GM12878 (cell line): ENCODE measurements at regions not wholly inside any gene's neighbourhood (a gene's known extent, or its start where the extent isn't known, plus 50 kb on each side); places are given as distances from the start of the nearest gene placed in this dataset.

Source experiments
- ATAC-seq: fragments of 200-7000 bp; cut with Tn5 transposase; 3 replicates; pipeline ENCODE4 v1.9.1; 2020; ENCODE audit warnings: mild to moderate bottlenecking, moderate library complexity
- BruUV-seq: library from RNA; stranded (reverse); fragments of 400-500 nt; replicated peaks from 2 replicates; lab custom pipeline; 2021; lab: Mats Ljungman, UMichigan
- CTCF ChIA-PET: fragments of 300-600 bp; sonication (Branson Sonifier 250); formaldehyde crosslinking; extraction: SDS; loops from one replicate; lab custom pipeline; 2021; ENCODE audit warnings: inconsistent platforms; lab: Yijun Ruan, JAX
- POLR2A ChIA-PET: fragments of 350-600 bp; formaldehyde crosslinking; extraction: SDS; loops from one replicate; lab custom pipeline; 2021; ENCODE audit warnings: inconsistent platforms; lab: Charles Lee
- RAD21 ChIA-PET: fragments of 300-600 bp; sonication (Branson Sonifier 250); formaldehyde crosslinking; loops from one replicate; lab custom pipeline; 2023; ENCODE audit warnings: antibody characterized with exemption; ENCODE audit not compliant: unreplicated experiment; lab: Charles Lee
- SMC1A ChIA-PET: fragments of 300-600 bp; sonication (Branson Sonifier 250); formaldehyde crosslinking; loops from one replicate; lab custom pipeline; 2023; ENCODE audit not compliant: unreplicated experiment, uncharacterized antibody; lab: Charles Lee
- DNase-seq: peaks from one replicate; pipeline ENCODE4 v3.0.0-alpha.2; 2011; ENCODE audit warnings: low read depth, low spot score
- FAIRE-seq: peaks from 3 replicates; lab custom pipeline; 2011; peaks lifted over from hg19 to GRCh38; lab: Jason Lieb, UNC
- H2AFZ ChIP-seq: 2 replicates; pipeline ENCODE4 v1.6.0; 2011; ENCODE audit warnings: low read depth, low read length, control low read depth; ENCODE audit not compliant: control insufficient read depth
- H3K27ac ChIP-seq: 2 replicates; pipeline ENCODE4 v1.5.1; 2011; ENCODE audit warnings: control low read depth; ENCODE audit not compliant: control insufficient read depth, insufficient read depth
- H3K27me3 ChIP-seq, 2 experiments: replicated peaks in 1 of 2; 2 replicates each; pipeline versions ENCODE4 v1.6.0 to v1.6.1; 2011; ENCODE audit warnings: low read length in 1 of 2; ENCODE audit not compliant: control insufficient read depth in 2 of 2, insufficient read depth in 2 of 2
- H3K36me3 ChIP-seq, 2 experiments: 2 replicates each; pipeline ENCODE4 v1.5.1; 2011; ENCODE audit warnings: low read length in 1 of 2; ENCODE audit not compliant: control insufficient read depth in 2 of 2, insufficient read depth in 2 of 2
- H3K4me1 ChIP-seq: 2 replicates; pipeline ENCODE4 v1.6.1; 2011; ENCODE audit warnings: mild to moderate bottlenecking, low read length, moderate library complexity, mixed read lengths; ENCODE audit not compliant: control insufficient read depth, insufficient read depth
- H3K4me2 ChIP-seq: 2 replicates; pipeline ENCODE4 v1.6.0; 2011; ENCODE audit warnings: control low read depth; ENCODE audit not compliant: control insufficient read depth, insufficient read depth
- H3K4me3 ChIP-seq: fragments of 200-600 bp; sonication (generic); 2 replicates; pipeline ENCODE4 v1.5.1; 2016
- H3K79me2 ChIP-seq: 2 replicates; pipeline ENCODE4 v1.6.0; 2011; ENCODE audit warnings: low read length; ENCODE audit not compliant: control insufficient read depth, insufficient read depth
- H3K9ac ChIP-seq: 2 replicates; pipeline ENCODE4 v1.8.0; 2011; ENCODE audit warnings: low read length, control low read depth, mixed read lengths; ENCODE audit not compliant: control insufficient read depth, insufficient read depth
- H3K9me3 ChIP-seq: replicated peaks from 3 replicates; pipeline ENCODE4 v1.5.1; 2011; ENCODE audit warnings: mild to moderate bottlenecking, low read length; ENCODE audit not compliant: control insufficient read depth, insufficient read depth
- H4K20me1 ChIP-seq: 2 replicates; pipeline ENCODE4 v1.6.0; 2011; ENCODE audit not compliant: control insufficient read depth, insufficient read depth
- BRCA1 ChIP-seq: IDR thresholded peaks from 2 replicates; pipeline ENCODE4 v1.6.1; 2011; ENCODE audit warnings: low read depth, low read length, improper control_type of control experiment
- CHD4 ChIP-seq: fragments of 200-600 bp; sonication (generic); IDR thresholded peaks from 2 replicates; pipeline ENCODE4 v1.6.1; 2016; ENCODE audit warnings: mild to moderate bottlenecking
- FOS ChIP-seq: IDR thresholded peaks from 3 replicates; pipeline ENCODE4 v1.6.1; 2011; ENCODE audit warnings: borderline replicate concordance; ENCODE audit not compliant: insufficient read length; ENCODE audit errors: extremely low read depth
- NBN ChIP-seq: fragments of 450-650 bp; IDR thresholded peaks from 2 replicates; pipeline ENCODE4 v1.6.1; 2016
- NFYA ChIP-seq: IDR thresholded peaks from 2 replicates; pipeline ENCODE4 v1.6.1; 2011; ENCODE audit warnings: low read depth, mild to moderate bottlenecking, low read length, improper control_type of control experiment, borderline replicate concordance
- POLR2AphosphoS2 ChIP-seq: IDR thresholded peaks from 2 replicates; pipeline ENCODE4 v1.6.1; 2011; ENCODE audit warnings: low read depth, mild to moderate bottlenecking, low read length, improper control_type of control experiment, moderate library complexity
- RBBP5 ChIP-seq: fragments of 200-600 bp; sonication (generic); conservative IDR thresholded peaks from 2 replicates; pipeline ENCODE4 v1.6.1; 2016
- SP1 ChIP-seq: IDR thresholded peaks from one replicate; pipeline ENCODE4 v1.6.1; 2011; ENCODE audit warnings: low read depth, low read length
- ZSCAN29 ChIP-seq: fragments of 450-650 bp; IDR thresholded peaks from 2 replicates; pipeline ENCODE4 v1.6.1; 2017; ENCODE audit warnings: mild to moderate bottlenecking, moderate library complexity
- WGBS: methylation state at CpG from one replicate; pipeline ENCODE4 v1.1.6; 2016; ENCODE audit warnings: low lambda C conversion rate; ENCODE audit not compliant: insufficient replicate concordance, insufficient coverage; ENCODE audit errors: missing lambda C conversion rate; 5-methylcytosine and 5-hydroxymethylcytosine counted together
- in situ Hi-C: fragments of 300-500 bp; cut with MboI; formaldehyde crosslinking; loops from 9 replicates; pipeline ENCODE4 v1.14.3; 2018; ENCODE audit warnings: mixed read lengths
- intact Hi-C: fragments of 100-400 bp; cut with micrococcal nuclease; formaldehyde crosslinking; loops from one replicate; pipeline ENCODE4 v1.14.2; 2022; ENCODE audit not compliant: unreplicated experiment
- TF ChIP-seq, protein P1 (sequence below), 3 experiments: IDR thresholded peaks in 2 of 3; conservative IDR thresholded peaks in 1 of 3; 2 replicates each; pipeline ENCODE4 v1.5.1; 2011; ENCODE audit warnings: low read depth in 3 of 3, low read length in 3 of 3, mild to moderate bottlenecking in 3 of 3, control low read depth in 2 of 3, moderate library complexity in 2 of 3, inconsistent platforms in 1 of 3, mixed read lengths in 1 of 3; ENCODE audit not compliant: control insufficient read depth in 2 of 3, insufficient read depth in 1 of 3; ENCODE audit errors: extremely low read depth in 1 of 3
- TF ChIP-seq, protein P2 (sequence below): IDR thresholded peaks from 2 replicates; pipeline ENCODE4 v1.6.1; 2012; ENCODE audit warnings: improper control_type of control experiment, low read depth, low read length; ENCODE audit not compliant: insufficient replicate concordance

DNA sequence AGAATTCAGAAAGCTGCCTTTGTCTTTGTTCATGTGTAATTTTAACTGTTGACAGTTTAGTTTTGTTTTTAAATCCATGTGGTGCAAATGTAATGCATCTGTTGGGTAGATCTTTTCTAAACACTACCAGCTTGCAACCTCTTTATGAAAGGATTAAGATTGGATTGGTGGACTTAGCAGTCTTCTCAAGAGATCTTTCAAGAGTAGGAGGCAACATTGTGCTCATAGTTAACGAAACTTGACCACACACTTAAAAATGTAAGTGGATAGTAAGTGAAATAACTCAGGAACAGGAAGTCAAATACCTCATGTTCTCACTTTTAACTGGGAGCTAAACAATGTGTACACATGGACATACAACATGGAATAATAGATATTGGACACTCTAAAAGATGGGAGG lies 579.0 kb downstream of the RIT2 start:
- 5% methylated on average over 1 of the region's 1 CpG for WGBS
- CTCF ChIA-PET = interaction anchor here (1.1 kb wide), 1 partner anchor 483 kb away, joined by 3 read pairs; no protein-coding TSS in a partner anchor
- no peak overlapping the region for H3K9ac ChIP-seq
- H3K27ac ChIP-seq = no peak overlapping the region
- no peaks in the 10 kb centered on the region for H4K20me1 ChIP-seq
- no peak for ATAC-seq
- no peak for TF ChIP-seq CHD4
- no peak for TF ChIP-seq FOS
- TF ChIP-seq, all 136 proteins: peak for 0
- H3K4me2 ChIP-seq = no peak overlapping the region
- in situ Hi-C loops (no loop called here), intact Hi-C loops (no loop called here)
- FAIRE-seq = no peak
- H3K4me1 ChIP-seq = no peaks in the 10 kb centered on the region
- no peaks in the 10 kb centered on the region for H3K36me3 ChIP-seq
- no peak overlapping the region for H3K4me3 ChIP-seq
- no peaks in the 10 kb centered on the region for H3K27me3 ChIP-seq
- POLR2A ChIA-PET = no interaction called here
- DNase-seq = no peak
- no TSS peak for BruUV-seq
- H3K9me3 ChIP-seq = no peaks in the 10 kb centered on the region
- H2AFZ ChIP-seq = no peak overlapping the region
- SMC1A ChIA-PET = interaction anchor here (0.7 to 1.0 kb wide), 3 partner anchors 11 to 29 kb away, joined by 3 read pairs; no protein-coding TSS in a partner anchor
- H3K79me2 ChIP-seq = no peaks in the 10 kb centered on the region
- RAD21 ChIA-PET = no interaction called here

DNA sequence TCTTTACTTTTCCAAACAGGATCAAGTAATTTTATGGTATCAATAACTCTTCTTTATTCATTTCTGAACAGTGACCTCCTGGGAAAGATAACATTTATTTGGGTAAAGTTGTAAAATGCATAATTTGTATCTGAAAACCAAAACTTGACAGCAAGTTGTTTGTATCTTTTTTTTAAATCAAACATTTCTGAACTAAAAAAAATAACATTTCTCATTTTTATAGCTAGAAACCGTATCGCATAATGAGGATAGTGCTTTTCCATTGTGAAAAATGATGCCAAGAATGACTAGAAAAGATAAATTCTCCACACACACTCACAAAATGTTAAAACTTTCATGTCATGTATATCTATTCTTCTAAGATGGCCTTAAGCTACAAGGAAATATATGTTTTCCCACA lies 578.2 kb downstream of the RIT2 start:
- RAD21 ChIA-PET = no interaction called here
- POLR2A ChIA-PET = no interaction called here
- FAIRE-seq (no peak), ATAC-seq (no peak), DNase-seq (no peak)
- Histone ChIP-seq H3K9me3 (no peaks in the 10 kb centered on the region), H4K20me1 (no peaks in the 10 kb centered on the region), H2AFZ (no peak overlapping the region), H3K4me3 (no peak overlapping the region), H3K27ac (no peak overlapping the region), H3K4me2 (no peak overlapping the region), H3K27me3 (no peaks in the 10 kb centered on the region), H3K9ac (no peak overlapping the region), H3K79me2 (no peaks in the 10 kb centered on the region), H3K4me1 (no peaks in the 10 kb centered on the region), H3K36me3 (no peaks in the 10 kb centered on the region)
- WGBS = 0% methylated on average over 2 of the region's 2 CpGs
- in situ Hi-C loops = no loop called here
- SMC1A ChIA-PET = interaction anchor here (1.0 kb wide), 1 partner anchor 12 kb away, joined by 3 read pairs; no protein-coding TSS in a partner anchor
- CTCF ChIA-PET = interaction anchor here (1.1 kb wide), 1 partner anchor 484 kb away, joined by 3 read pairs; no protein-coding TSS in a partner anchor
- no TSS peak for BruUV-seq
- intact Hi-C loops = no loop called here
- TF ChIP-seq BRCA1 = no peak
- TF ChIP-seq, protein P1, sequence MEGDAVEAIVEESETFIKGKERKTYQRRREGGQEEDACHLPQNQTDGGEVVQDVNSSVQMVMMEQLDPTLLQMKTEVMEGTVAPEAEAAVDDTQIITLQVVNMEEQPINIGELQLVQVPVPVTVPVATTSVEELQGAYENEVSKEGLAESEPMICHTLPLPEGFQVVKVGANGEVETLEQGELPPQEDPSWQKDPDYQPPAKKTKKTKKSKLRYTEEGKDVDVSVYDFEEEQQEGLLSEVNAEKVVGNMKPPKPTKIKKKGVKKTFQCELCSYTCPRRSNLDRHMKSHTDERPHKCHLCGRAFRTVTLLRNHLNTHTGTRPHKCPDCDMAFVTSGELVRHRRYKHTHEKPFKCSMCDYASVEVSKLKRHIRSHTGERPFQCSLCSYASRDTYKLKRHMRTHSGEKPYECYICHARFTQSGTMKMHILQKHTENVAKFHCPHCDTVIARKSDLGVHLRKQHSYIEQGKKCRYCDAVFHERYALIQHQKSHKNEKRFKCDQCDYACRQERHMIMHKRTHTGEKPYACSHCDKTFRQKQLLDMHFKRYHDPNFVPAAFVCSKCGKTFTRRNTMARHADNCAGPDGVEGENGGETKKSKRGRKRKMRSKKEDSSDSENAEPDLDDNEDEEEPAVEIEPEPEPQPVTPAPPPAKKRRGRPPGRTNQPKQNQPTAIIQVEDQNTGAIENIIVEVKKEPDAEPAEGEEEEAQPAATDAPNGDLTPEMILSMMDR (IDR thresholded peaks at IDR 0.05 in 2 of 3, conservative IDR thresholded peaks at IDR 0.05 in 1 of 3; ENCODE audit: control insufficient read depth in 2 of 3, extremely low read depth in 1 of 3, insufficient read depth in 1 of 3, low read depth in 3 of 3, low read length in 3 of 3) = no peak
- TF ChIP-seq RBBP5 = no peak
- TF ChIP-seq, protein P2, sequence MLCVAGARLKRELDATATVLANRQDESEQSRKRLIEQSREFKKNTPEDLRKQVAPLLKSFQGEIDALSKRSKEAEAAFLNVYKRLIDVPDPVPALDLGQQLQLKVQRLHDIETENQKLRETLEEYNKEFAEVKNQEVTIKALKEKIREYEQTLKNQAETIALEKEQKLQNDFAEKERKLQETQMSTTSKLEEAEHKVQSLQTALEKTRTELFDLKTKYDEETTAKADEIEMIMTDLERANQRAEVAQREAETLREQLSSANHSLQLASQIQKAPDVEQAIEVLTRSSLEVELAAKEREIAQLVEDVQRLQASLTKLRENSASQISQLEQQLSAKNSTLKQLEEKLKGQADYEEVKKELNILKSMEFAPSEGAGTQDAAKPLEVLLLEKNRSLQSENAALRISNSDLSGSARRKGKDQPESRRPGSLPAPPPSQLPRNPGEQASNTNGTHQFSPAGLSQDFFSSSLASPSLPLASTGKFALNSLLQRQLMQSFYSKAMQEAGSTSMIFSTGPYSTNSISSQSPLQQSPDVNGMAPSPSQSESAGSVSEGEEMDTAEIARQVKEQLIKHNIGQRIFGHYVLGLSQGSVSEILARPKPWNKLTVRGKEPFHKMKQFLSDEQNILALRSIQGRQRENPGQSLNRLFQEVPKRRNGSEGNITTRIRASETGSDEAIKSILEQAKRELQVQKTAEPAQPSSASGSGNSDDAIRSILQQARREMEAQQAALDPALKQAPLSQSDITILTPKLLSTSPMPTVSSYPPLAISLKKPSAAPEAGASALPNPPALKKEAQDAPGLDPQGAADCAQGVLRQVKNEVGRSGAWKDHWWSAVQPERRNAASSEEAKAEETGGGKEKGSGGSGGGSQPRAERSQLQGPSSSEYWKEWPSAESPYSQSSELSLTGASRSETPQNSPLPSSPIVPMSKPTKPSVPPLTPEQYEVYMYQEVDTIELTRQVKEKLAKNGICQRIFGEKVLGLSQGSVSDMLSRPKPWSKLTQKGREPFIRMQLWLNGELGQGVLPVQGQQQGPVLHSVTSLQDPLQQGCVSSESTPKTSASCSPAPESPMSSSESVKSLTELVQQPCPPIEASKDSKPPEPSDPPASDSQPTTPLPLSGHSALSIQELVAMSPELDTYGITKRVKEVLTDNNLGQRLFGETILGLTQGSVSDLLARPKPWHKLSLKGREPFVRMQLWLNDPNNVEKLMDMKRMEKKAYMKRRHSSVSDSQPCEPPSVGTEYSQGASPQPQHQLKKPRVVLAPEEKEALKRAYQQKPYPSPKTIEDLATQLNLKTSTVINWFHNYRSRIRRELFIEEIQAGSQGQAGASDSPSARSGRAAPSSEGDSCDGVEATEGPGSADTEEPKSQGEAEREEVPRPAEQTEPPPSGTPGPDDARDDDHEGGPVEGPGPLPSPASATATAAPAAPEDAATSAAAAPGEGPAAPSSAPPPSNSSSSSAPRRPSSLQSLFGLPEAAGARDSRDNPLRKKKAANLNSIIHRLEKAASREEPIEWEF = no peak
- no peak for TF ChIP-seq POLR2AphosphoS2
- no peak for TF ChIP-seq SP1
- no peak for TF ChIP-seq NBN
- no peak for TF ChIP-seq NFYA
- no peak for TF ChIP-seq ZSCAN29
